ENCODE measurements at regions not wholly inside any gene's neighbourhood (a gene's known extent, or its start where the extent isn't known, plus 50 kb on each side); places are given as distances from the start of the nearest gene placed in this dataset.

DNA sequence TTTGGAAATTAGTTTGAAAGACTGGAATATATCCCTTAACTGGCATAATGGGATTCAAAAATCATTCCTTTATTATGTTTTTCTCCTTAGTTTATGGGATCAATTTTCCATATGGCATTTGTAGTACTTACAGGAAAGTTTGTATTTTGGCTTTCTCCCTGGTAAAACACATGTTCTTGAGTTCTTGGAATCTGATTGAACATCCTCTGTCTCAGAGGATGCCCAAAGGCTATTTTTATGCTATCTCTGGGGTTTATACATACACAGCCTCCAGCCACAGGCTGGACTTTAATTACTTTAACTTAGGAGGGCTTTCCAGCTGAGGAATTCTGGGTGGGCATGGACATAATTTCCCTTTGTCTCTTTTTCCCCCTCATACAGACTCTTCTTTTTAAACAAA lies 236.4 kb downstream of the HGF start:
- Mint-ChIP-seq H3K4me3 (no peak overlapping the region), H3K4me1 (no peaks in the 10 kb centered on the region), H3K9me3 (no peaks in the 10 kb centered on the region), H3K36me3 (ENCODE audit: low read depth) (peaks cover 2% of the 10 kb centered on the region), H3K27me3 (no peaks in the 10 kb centered on the region), H3K27ac (no peak overlapping the region)
- DNase-seq: no peak
- intact Hi-C loops (cut with micrococcal nuclease): no loop called here

DNA sequence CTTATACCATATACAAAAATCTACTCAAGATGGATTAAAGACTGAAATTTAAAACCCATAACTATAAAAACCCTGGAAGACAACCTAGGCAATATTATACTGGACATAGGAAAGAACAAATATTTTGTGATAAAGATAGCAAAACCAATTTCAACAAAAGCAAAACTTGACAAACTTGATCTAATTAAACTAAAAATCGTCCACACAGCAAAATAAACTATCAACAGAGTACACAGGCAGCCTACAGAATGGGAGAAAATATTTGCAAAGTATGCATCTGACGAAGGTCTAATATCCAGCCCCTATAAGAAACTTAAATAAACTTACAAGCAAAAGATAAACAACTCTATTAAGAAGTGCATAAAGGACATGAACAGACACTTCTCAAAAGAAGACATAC lies 240.1 kb downstream of the HGF start:
- no peak for DNase-seq
- no peaks in the 10 kb centered on the region for H3K4me1 Mint-ChIP-seq
- intact Hi-C loops (cut with micrococcal nuclease): no loop called here
- H3K9me3 Mint-ChIP-seq: no peaks in the 10 kb centered on the region
- no peaks in the 10 kb centered on the region for H3K27me3 Mint-ChIP-seq
- peaks cover 2% of the 10 kb centered on the region for H3K36me3 Mint-ChIP-seq (ENCODE audit: low read depth)
- no peak overlapping the region for H3K27ac Mint-ChIP-seq
- no peak overlapping the region for H3K4me3 Mint-ChIP-seq

DNA sequence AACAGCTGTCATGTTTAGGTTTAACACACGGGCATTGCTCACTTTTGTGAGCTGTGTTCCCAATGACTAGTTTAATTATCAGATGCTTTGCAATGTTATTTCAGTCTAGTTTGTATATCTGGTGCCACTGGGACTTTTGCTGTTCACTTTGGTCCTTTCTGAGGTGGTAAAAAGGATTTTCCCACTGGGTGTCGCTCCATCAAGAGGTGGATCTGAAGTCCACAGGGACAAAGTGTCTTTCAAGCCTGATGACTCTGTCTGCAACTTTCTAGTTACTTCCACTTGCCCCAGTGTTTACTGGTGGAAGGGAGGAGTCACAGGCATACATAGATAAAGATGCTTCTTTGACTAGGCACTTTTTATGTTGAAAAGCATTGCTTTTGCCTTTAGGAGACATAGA lies 242.2 kb downstream of the HGF start:
- DNase-seq: no peak
- Mint-ChIP-seq H3K4me1 (no peaks in the 10 kb centered on the region), H3K27me3 (no peaks in the 10 kb centered on the region), H3K9me3 (no peaks in the 10 kb centered on the region), H3K36me3 (ENCODE audit: low read depth) (no peaks in the 10 kb centered on the region), H3K27ac (no peak overlapping the region), H3K4me3 (no peak overlapping the region)
- intact Hi-C loops (cut with micrococcal nuclease): no loop called here

DNA sequence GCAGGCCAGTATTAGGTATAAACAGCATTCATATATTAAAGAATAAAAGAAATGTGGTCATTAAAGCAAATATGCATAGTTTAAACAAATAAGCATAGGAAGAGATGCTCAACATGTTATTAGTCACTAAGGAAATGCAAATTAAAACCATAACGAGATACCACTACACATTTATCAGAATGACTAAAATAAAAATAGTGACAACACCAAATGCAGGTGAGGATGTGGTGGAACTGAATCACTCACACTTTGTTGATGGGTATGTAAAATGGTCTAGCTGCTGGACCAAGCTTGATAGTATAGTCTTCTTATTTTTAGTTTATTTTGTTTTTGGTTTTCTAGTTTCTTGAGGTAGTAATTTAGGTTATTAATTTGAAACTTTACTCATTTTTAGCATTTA lies 242.9 kb downstream of the HGF start:
- intact Hi-C loops (cut with micrococcal nuclease): no loop called here
- Mint-ChIP-seq H3K27me3 (no peaks in the 10 kb centered on the region), H3K9me3 (no peaks in the 10 kb centered on the region), H3K27ac (no peak overlapping the region), H3K4me1 (no peaks in the 10 kb centered on the region), H3K4me3 (no peak overlapping the region), H3K36me3 (ENCODE audit: low read depth) (no peaks in the 10 kb centered on the region)
- no peak for DNase-seq

DNA sequence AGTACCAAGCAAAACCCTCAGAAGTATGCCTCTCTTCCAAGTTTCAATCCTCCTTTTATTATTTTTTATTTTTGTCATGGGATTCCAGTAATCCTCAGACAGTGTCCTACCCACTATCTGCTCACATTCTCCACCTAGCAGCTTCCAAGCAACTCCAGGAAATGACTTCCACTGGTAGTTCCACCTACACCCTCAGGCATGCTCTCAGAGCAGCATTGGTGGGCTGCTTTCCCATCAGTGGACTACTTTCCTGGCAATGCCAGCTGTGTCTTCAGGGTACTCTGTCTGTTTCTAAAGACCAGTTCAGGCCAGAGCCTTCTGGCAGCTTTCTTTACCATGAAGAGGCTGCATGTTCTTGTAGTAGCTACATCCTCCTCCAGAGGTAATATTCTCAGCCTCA lies 244.0 kb downstream of the HGF start:
- H3K4me3 Mint-ChIP-seq: no peak overlapping the region
- no peaks in the 10 kb centered on the region for H3K9me3 Mint-ChIP-seq
- H3K27me3 Mint-ChIP-seq: no peaks in the 10 kb centered on the region
- no peak for DNase-seq
- intact Hi-C loops (cut with micrococcal nuclease): no loop called here
- H3K27ac Mint-ChIP-seq: no peak overlapping the region
- H3K36me3 Mint-ChIP-seq (ENCODE audit: low read depth): no peaks in the 10 kb centered on the region
- no peaks in the 10 kb centered on the region for H3K4me1 Mint-ChIP-seq

DNA sequence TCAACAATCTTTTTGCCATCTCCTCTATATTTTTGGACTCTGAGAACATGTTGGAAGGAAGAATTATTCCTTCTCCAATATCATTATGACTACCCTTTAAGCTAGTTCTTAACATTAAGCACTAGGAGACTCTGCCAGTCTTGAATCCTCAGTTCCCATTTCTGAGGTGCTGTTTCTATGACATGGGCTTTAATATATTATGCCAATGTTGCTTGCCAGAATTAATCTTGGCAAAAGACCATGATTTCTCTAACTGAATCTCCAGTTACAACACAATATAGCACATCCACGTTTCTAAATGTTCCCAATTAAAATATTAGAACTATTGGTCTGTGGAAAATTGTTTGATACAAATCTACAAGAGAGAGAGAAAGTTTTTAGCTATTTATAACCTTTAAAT lies 250.0 kb downstream of the HGF start:
- DNase-seq: no peak
- Mint-ChIP-seq H3K4me3 (no peak overlapping the region), H3K36me3 (ENCODE audit: low read depth) (no peaks in the 10 kb centered on the region), H3K27ac (no peak overlapping the region), H3K4me1 (no peaks in the 10 kb centered on the region), H3K9me3 (no peaks in the 10 kb centered on the region), H3K27me3 (no peaks in the 10 kb centered on the region)
- intact Hi-C loops (cut with micrococcal nuclease): no loop called here

DNA sequence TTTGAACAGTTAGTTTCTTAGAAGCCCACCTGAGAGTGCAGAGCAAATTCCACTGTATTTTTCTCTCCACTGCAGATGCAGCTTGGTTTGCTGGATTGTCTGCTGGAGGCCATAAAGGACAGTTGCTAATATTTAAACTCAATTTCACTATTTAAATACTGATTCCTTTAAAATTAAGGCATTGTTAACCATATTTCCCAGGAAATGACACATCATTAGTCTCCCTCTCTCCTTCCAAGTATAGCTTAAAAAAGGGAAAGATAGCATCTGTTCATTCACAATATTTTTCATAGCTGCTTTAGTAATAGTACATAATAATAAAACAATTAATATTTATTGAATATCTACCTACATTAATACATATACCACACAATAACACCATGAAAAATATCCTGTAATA lies 252.9 kb downstream of the HGF start:
- intact Hi-C loops (cut with micrococcal nuclease): no loop called here
- Mint-ChIP-seq H3K27ac (no peak overlapping the region), H3K4me1 (no peaks in the 10 kb centered on the region), H3K36me3 (ENCODE audit: low read depth) (no peaks in the 10 kb centered on the region), H3K9me3 (no peaks in the 10 kb centered on the region), H3K4me3 (no peak overlapping the region), H3K27me3 (no peaks in the 10 kb centered on the region)
- DNase-seq: no peak

DNA sequence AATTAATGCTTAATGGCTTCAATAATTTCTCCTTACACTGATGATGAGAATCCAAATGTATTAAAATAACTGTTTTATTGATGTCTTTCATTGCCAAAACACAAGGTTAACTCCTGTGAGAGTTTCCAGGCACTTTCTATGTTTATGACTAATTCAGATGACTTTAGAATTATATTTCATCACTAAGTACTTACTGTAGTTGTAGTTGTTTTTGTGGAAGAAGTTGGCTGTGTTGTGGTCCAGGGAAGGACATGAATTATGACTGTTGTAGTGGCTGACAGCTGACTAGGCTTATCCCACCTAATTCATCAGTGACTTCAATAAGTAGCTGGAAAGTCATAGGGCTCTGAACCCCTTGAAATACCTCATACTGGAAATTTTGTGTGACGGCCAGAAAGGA lies 254.8 kb downstream of the HGF start:
- H3K9me3 Mint-ChIP-seq: no peaks in the 10 kb centered on the region

DNA sequence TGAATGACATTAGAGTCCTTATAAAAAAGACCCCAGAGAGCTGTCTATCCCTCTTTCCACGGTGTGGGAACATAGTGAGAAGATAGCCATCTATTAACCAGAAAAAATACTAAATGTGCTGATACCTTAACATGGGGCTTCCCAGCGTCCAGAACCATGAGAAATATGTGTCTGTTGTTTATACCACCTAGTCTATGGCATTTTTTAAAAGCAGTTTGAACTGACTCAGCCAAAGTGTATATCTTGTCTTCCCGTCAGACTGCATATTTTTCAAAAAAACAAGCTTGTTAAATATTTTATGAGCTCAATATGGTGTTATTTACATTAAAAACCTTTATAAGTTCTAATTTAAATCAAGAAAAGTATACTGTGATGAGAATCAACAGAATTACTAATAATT lies 255.3 kb downstream of the HGF start:
- Mint-ChIP-seq H3K27ac (no peak overlapping the region), H3K9me3 (no peaks in the 10 kb centered on the region), H3K4me3 (no peak overlapping the region), H3K4me1 (no peaks in the 10 kb centered on the region), H3K36me3 (ENCODE audit: low read depth) (no peaks in the 10 kb centered on the region), H3K27me3 (no peaks in the 10 kb centered on the region)
- DNase-seq: no peak
- intact Hi-C loops (cut with micrococcal nuclease): no loop called here

More for the DNA sequence above, 254.8 kb downstream of the HGF start:
- H3K4me1 Mint-ChIP-seq: no peaks in the 10 kb centered on the region
- no peak overlapping the region for H3K4me3 Mint-ChIP-seq
- no peak overlapping the region for H3K27ac Mint-ChIP-seq
- H3K36me3 Mint-ChIP-seq (ENCODE audit: low read depth): no peaks in the 10 kb centered on the region
- intact Hi-C loops (cut with micrococcal nuclease): no loop called here
- no peaks in the 10 kb centered on the region for H3K27me3 Mint-ChIP-seq
- no peak for DNase-seq

DNA sequence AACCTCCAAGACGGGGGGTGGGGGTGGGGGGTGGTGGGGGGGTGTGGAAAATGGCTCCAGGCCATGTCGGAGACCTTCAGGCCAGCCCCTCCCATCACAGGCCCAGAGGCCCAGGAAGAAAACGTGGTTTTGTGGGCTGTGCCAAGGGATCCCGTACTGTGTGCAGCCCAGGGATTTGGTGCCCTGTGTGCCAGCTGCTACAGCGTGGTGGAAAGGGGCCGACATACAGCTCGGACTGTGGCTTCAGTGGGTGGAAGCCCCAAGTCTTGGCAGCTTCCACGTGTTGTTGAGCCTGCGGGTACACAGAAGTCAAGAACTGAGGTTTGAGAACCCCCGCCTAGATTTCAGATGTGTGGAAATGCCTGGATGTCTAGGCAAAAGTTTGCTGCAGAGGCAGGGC lies 259.7 kb downstream of the HGF start:
- H3K4me1 Mint-ChIP-seq: no peaks in the 10 kb centered on the region
- no peak overlapping the region for H3K4me3 Mint-ChIP-seq
- intact Hi-C loops (cut with micrococcal nuclease): no loop called here
- no peak for DNase-seq
- no peak overlapping the region for H3K27ac Mint-ChIP-seq
- no peaks in the 10 kb centered on the region for H3K36me3 Mint-ChIP-seq (ENCODE audit: low read depth)
- H3K27me3 Mint-ChIP-seq: no peaks in the 10 kb centered on the region
- no peaks in the 10 kb centered on the region for H3K9me3 Mint-ChIP-seq

DNA sequence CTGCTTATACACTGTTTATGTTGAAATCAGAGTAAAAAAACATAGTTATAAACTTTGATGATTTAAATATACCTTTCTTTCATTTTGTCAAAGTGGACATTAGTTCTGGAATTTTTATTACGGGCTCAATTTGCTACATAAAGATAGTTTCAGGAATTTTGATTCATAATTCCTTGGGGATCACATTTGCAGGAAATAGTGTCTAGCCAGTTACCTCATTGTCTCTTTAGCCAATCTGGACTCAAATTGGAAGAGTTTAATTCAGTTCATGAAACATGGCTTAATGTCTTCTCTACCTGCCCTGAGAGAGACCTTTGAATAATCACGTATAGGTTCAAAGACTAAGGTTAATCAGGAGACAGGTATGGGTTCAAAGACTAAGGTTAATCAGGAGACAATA lies 262.6 kb downstream of the HGF start:
- Mint-ChIP-seq H3K27me3 (no peaks in the 10 kb centered on the region), H3K4me1 (no peaks in the 10 kb centered on the region), H3K27ac (no peak overlapping the region), H3K9me3 (no peaks in the 10 kb centered on the region), H3K4me3 (no peak overlapping the region), H3K36me3 (ENCODE audit: low read depth) (no peaks in the 10 kb centered on the region)
- intact Hi-C loops (cut with micrococcal nuclease): loop anchor here (10.0 kb wide), 1 partner anchor 448 kb away; no protein-coding TSS in a partner anchor
- no peak for DNase-seq

DNA sequence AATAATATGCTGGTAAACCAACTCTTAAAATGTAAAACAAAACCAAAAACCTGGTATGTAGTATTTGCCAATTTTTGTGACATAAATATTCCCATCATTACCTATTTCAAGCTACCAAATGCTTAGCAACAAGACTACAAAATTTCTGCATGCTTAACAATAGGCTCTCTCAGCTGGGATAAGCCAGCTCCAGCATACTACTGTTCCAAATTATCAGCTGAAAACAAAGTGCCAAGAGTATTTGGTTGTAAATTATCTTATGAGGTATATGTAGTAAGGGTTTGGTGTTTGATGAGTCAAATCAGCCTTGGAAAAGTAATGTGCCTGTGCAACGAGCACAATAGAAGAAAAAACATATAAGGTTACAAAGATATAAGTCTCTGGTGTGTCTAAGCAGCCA lies 263.2 kb downstream of the HGF start:
- no peak overlapping the region for H3K4me3 Mint-ChIP-seq
- no peaks in the 10 kb centered on the region for H3K36me3 Mint-ChIP-seq (ENCODE audit: low read depth)
- intact Hi-C loops (cut with micrococcal nuclease): loop anchor here (10.0 kb wide), 1 partner anchor 448 kb away; no protein-coding TSS in a partner anchor
- H3K9me3 Mint-ChIP-seq: no peaks in the 10 kb centered on the region
- DNase-seq: no peak
- no peaks in the 10 kb centered on the region for H3K27me3 Mint-ChIP-seq
- H3K4me1 Mint-ChIP-seq: no peaks in the 10 kb centered on the region
- H3K27ac Mint-ChIP-seq: no peak overlapping the region

DNA sequence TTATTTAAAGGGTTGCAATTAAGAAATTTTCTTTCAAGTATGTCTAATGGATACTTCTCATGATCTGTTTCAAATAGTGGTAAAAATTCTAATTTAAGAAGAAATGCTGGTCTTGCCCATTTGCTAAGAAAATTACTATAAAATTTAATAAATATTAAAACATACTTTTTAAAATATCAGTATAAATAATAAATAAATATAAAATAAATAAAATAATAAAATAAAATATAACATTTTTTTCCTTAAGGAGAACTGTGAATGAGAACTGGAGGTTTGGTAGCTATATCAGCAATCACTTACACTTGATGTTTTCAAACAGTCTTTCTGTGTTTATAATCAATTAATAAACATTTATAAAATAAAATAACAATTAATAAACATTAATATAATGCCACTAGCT lies 266.1 kb downstream of the HGF start:
- Mint-ChIP-seq H3K36me3 (ENCODE audit: low read depth) (no peaks in the 10 kb centered on the region), H3K4me1 (no peaks in the 10 kb centered on the region), H3K27ac (no peak overlapping the region), H3K9me3 (no peaks in the 10 kb centered on the region), H3K4me3 (no peak overlapping the region), H3K27me3 (no peaks in the 10 kb centered on the region)
- intact Hi-C loops (cut with micrococcal nuclease): loop anchor here (10.0 kb wide), 1 partner anchor 451 kb away; no protein-coding TSS in a partner anchor
- no peak for DNase-seq

DNA sequence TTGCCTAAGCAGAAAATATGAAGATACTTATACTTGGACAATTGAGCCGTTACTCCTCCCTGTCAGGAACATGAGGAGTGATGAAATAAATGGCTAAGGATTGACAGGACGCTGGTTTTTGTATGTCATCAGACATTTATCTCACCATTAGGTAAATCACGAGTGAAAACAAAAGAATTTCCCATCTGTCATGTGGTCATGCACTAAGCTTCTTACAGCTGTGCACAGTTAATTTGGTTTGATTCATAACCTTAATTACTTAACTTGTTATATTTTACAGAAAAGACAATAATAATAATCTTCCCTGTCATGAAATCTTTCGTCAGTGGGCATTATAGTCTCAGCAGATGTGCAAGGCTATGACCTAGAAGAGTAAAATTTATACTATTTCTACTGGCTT lies 266.5 kb downstream of the HGF start:
- no peaks in the 10 kb centered on the region for H3K36me3 Mint-ChIP-seq (ENCODE audit: low read depth)
- H3K4me1 Mint-ChIP-seq: no peaks in the 10 kb centered on the region
- H3K4me3 Mint-ChIP-seq: no peak overlapping the region
- intact Hi-C loops (cut with micrococcal nuclease): loop anchor here (10.0 kb wide), 1 partner anchor 451 kb away; no protein-coding TSS in a partner anchor
- no peaks in the 10 kb centered on the region for H3K27me3 Mint-ChIP-seq
- DNase-seq: no peak
- H3K27ac Mint-ChIP-seq: no peak overlapping the region
- H3K9me3 Mint-ChIP-seq: no peaks in the 10 kb centered on the region

DNA sequence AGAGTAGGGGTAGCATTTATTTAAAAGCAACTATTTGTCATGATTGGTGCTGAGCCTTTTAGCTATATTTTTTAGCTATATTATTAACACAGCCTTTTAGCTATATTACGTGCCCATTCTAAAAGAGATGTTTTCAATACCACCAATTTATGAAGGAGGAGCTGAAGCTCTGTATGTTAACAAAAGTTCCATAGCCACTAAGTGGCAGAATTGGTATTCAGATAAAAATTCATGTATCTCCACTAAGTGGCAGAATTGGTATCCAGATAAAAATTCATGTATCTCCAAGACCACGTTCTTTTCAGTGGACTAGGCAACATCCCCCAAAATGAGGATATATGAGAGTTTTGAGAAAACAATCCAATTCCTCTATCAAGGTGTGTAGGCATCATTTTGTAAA lies 268.6 kb downstream of the HGF start:
- intact Hi-C loops (cut with micrococcal nuclease): loop anchor here (10.0 kb wide), 1 partner anchor 454 kb away; no protein-coding TSS in a partner anchor
- Mint-ChIP-seq H3K27ac (no peak overlapping the region), H3K27me3 (no peaks in the 10 kb centered on the region), H3K4me3 (no peak overlapping the region), H3K9me3 (no peaks in the 10 kb centered on the region), H3K4me1 (no peaks in the 10 kb centered on the region), H3K36me3 (ENCODE audit: low read depth) (no peaks in the 10 kb centered on the region)
- no peak for DNase-seq
